OCI-LY1 (cell line): ENCODE measurements at regions not wholly inside any gene's neighbourhood (a gene's known extent, or its start where the extent isn't known, plus 50 kb on each side); places are given as distances from the start of the nearest gene placed in this dataset.

Experiments used
- H2AFZ ChIP-seq: fragments of 200-600 bp; sonication (generic), shearing (Covaris generic); 2 replicates; pipeline ENCODE4 v1.6.0; 2014; ENCODE audit warnings: antibody characterized with exemption, mild to moderate bottlenecking, low read length
- H3F3A ChIP-seq: fragments of 200-600 bp; sonication (generic), shearing (Covaris generic); 2 replicates; pipeline ENCODE4 v1.6.0; 2014; ENCODE audit warnings: mild to moderate bottlenecking, antibody characterized with exemption, low read length, moderate library complexity; ENCODE audit not compliant: insufficient read depth
- H3K27ac ChIP-seq: fragments of 200-600 bp; sonication (generic); 2 replicates; pipeline ENCODE4 v1.5.1; 2014; ENCODE audit warnings: low read length, mixed run types, mild to moderate bottlenecking, low read depth; ENCODE audit not compliant: poor library complexity, severe bottlenecking
- H3K27me3 ChIP-seq: fragments of 200-600 bp; sonication (generic); 2 replicates; pipeline ENCODE4 v1.6.0; 2014; ENCODE audit warnings: antibody characterized with exemption, mild to moderate bottlenecking, low read length, moderate library complexity; ENCODE audit not compliant: insufficient read depth
- H3K36me3 ChIP-seq: fragments of 200-600 bp; sonication (generic); 2 replicates; pipeline ENCODE4 v1.6.1; 2014; ENCODE audit warnings: mild to moderate bottlenecking, antibody characterized with exemption, low read length, moderate library complexity, mixed read lengths; ENCODE audit not compliant: insufficient read depth
- H3K4me1 ChIP-seq: fragments of 200-600 bp; sonication (generic); 2 replicates; pipeline ENCODE4 v1.5.1; 2014; ENCODE audit warnings: mild to moderate bottlenecking, low read length, moderate library complexity; ENCODE audit not compliant: insufficient read depth, severe bottlenecking
- H3K4me2 ChIP-seq: fragments of 200-600 bp; sonication (generic), shearing (Covaris generic); 2 replicates; pipeline ENCODE4 v1.6.1; 2014; ENCODE audit warnings: low read length
- H3K4me3 ChIP-seq: fragments of 200-600 bp; sonication (generic); 2 replicates; pipeline ENCODE4 v1.5.1; 2014; ENCODE audit warnings: low read length, low read depth, mild to moderate bottlenecking, mixed read lengths; ENCODE audit not compliant: poor library complexity, severe bottlenecking
- H3K79me2 ChIP-seq: fragments of 200-600 bp; shearing (Covaris generic); 2 replicates; pipeline ENCODE4 v1.6.1; 2016; ENCODE audit warnings: mixed run types, low read length, mixed read lengths; ENCODE audit not compliant: insufficient read depth
- H3K9ac ChIP-seq: fragments of 200-600 bp; sonication (generic), shearing (Covaris generic); 2 replicates; pipeline ENCODE4 v1.6.1; 2014; ENCODE audit warnings: mild to moderate bottlenecking, low read length, mixed read lengths
- H3K9me2 ChIP-seq: fragments of 200-600 bp; sonication (generic), shearing (Covaris generic); 2 replicates; pipeline ENCODE4 v1.6.1; 2014; ENCODE audit warnings: low read depth, mild to moderate bottlenecking, low read length, mixed read lengths
- H3K9me3 ChIP-seq: fragments of 200-600 bp; shearing (Covaris generic); 2 replicates; pipeline ENCODE4 v1.6.1; 2014; ENCODE audit warnings: low read length, mixed read lengths
- H4K20me1 ChIP-seq: fragments of 200-600 bp; sonication (generic), shearing (Covaris generic); 2 replicates; pipeline ENCODE4 v1.6.0; 2016; ENCODE audit warnings: mild to moderate bottlenecking, low read length; ENCODE audit not compliant: insufficient read depth
- EZH2 ChIP-seq: fragments of 200-600 bp; sonication (generic), shearing (Covaris generic); IDR thresholded peaks from 2 replicates; pipeline ENCODE4 v1.8.0; 2017; ENCODE audit warnings: borderline replicate concordance, mixed run types, mild to moderate bottlenecking, antibody characterized with exemption, low read length, moderate library complexity, mixed read lengths
- TF ChIP-seq, protein P1 (sequence below): fragments of 200-600 bp; sonication (generic), shearing (Covaris generic); IDR thresholded peaks from 2 replicates; pipeline ENCODE4 v1.5.1; 2017; ENCODE audit warnings: mild to moderate bottlenecking, antibody characterized with exemption, low read length, moderate library complexity, mixed read lengths

DNA sequence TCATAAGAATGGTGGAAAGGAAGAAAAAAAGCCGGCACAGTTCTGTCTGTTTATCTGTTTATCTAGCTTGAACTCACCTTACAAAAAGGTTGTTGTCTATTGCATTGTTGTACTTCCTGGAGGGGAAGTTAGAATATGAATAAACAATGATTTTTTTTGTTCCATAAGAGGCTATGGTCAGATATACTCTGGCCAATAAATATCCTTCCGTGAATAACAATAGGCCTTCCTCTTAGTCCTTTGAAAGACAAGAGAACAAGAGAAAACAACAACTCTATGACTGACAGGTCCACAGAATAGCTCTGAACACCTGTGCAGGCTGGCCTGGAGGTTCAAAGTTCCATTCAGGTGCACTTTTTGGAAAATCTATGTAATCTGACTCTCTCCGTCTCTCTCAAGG lies 192.8 kb upstream of the KRR1 start:
- TF ChIP-seq, protein P1, sequence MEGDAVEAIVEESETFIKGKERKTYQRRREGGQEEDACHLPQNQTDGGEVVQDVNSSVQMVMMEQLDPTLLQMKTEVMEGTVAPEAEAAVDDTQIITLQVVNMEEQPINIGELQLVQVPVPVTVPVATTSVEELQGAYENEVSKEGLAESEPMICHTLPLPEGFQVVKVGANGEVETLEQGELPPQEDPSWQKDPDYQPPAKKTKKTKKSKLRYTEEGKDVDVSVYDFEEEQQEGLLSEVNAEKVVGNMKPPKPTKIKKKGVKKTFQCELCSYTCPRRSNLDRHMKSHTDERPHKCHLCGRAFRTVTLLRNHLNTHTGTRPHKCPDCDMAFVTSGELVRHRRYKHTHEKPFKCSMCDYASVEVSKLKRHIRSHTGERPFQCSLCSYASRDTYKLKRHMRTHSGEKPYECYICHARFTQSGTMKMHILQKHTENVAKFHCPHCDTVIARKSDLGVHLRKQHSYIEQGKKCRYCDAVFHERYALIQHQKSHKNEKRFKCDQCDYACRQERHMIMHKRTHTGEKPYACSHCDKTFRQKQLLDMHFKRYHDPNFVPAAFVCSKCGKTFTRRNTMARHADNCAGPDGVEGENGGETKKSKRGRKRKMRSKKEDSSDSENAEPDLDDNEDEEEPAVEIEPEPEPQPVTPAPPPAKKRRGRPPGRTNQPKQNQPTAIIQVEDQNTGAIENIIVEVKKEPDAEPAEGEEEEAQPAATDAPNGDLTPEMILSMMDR = no peak
- TF ChIP-seq EZH2 = no peak
- Histone ChIP-seq H3K27me3 (no peaks in the 10 kb centered on the region), H3K9me2 (no peaks in the 10 kb centered on the region), H3K27ac (no peak overlapping the region), H3K36me3 (no peaks in the 10 kb centered on the region), H2AFZ (no peak overlapping the region), H3K4me1 (no peaks in the 10 kb centered on the region), H3K4me3 (no peak overlapping the region), H3F3A (no peaks in the 10 kb centered on the region), H3K9ac (no peak overlapping the region), H3K9me3 (no peaks in the 10 kb centered on the region), H3K4me2 (no peak overlapping the region), H3K79me2 (no peaks in the 10 kb centered on the region), H4K20me1 (no peaks in the 10 kb centered on the region)

DNA sequence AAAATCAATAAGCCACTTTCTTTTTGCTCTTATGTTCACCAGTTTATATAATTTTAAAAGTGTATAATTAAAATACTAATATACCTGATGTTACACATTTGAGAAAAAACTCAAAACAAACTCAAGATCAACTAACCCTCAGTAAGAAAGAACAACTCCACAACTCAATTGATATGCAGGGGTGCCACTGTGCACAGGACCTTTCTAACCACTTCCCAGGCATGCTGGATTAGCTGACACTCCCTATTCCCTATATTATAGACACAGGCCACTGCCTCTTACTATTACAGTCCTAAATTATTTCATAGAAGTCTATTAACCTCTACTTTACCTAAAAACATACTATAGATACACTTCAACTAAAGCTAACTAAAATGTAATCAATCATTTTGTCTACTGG lies 191.7 kb upstream of the KRR1 start:
- Histone ChIP-seq H3K27me3 (no peaks in the 10 kb centered on the region), H3K9me3 (no peaks in the 10 kb centered on the region), H3K27ac (no peak overlapping the region), H2AFZ (no peak overlapping the region), H4K20me1 (no peaks in the 10 kb centered on the region), H3K9ac (no peak overlapping the region), H3F3A (no peaks in the 10 kb centered on the region), H3K4me1 (no peaks in the 10 kb centered on the region), H3K4me2 (no peak overlapping the region), H3K4me3 (no peak overlapping the region), H3K79me2 (no peaks in the 10 kb centered on the region), H3K36me3 (no peaks in the 10 kb centered on the region), H3K9me2 (no peaks in the 10 kb centered on the region)
- TF ChIP-seq, protein P1 = no peak
- no peak for TF ChIP-seq EZH2

DNA sequence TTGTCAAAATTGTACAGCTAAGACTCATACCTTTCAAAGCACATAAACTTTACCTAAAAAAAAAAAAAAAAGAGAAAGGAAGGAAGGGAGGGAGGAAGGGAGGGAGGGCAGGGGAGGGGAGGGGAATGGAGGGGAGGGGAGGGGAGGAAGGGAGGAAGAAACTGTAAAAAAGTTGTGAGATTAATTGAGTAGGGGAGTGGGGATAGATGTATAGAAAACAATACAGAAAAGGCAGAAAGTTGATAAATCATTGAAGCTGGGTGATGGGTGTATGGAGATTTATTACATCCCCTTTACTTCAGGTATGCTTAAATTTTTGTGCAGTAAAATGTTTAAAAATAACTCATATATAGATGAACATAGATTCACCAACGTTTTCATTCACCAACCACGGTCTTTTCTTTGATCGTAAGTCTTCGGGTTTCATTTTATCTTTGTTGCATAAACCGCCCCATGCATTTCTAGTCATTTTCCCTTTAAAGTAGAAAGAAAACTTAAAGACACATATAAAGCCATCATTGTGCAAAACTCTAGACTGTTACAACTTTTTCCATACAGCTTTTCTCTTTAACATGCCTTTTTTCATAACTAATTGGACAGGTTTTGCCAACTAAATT lies 191.2 kb upstream of the KRR1 start:
- H3K4me1 ChIP-seq = no peaks in the 10 kb centered on the region
- H3K9me3 ChIP-seq = no peaks in the 10 kb centered on the region
- no peak overlapping the region for H2AFZ ChIP-seq
- H3K4me3 ChIP-seq = no peak overlapping the region
- H3F3A ChIP-seq = no peaks in the 10 kb centered on the region
- H3K27me3 ChIP-seq = no peaks in the 10 kb centered on the region
- H3K79me2 ChIP-seq = no peaks in the 10 kb centered on the region
- no peak overlapping the region for H3K27ac ChIP-seq
- H4K20me1 ChIP-seq = no peaks in the 10 kb centered on the region
- no peaks in the 10 kb centered on the region for H3K36me3 ChIP-seq
- TF ChIP-seq, protein P1 = no peak
- no peak for TF ChIP-seq EZH2
- H3K4me2 ChIP-seq = no peak overlapping the region
- H3K9me2 ChIP-seq = no peaks in the 10 kb centered on the region
- H3K9ac ChIP-seq = no peak overlapping the region
